ENCODE measurements at regions not wholly inside any gene's neighbourhood (a gene's known extent, or its start where the extent isn't known, plus 50 kb on each side); places are given as distances from the start of the nearest gene placed in this dataset.

- TF ChIP-seq CTCF (IDR thresholded peaks at IDR 0.05; ENCODE audit: low read depth, low read length): no peak
- DNase-seq (ENCODE audit: low read depth in 2 of 2): no peak
- H3K4me3 ChIP-seq (replicated peaks in 1 of 2; ENCODE audit: low read depth in 2 of 2, low read length in 2 of 2): no peak overlapping the region
Observed at GRCh38 chr2:167471332-167471731, 583.1 kb downstream of the XIRP2 start.

- no peak for DNase-seq (ENCODE audit: low read depth in 2 of 2)
- TF ChIP-seq CTCF (IDR thresholded peaks at IDR 0.05; ENCODE audit: low read depth, low read length): no peak
- H3K4me3 ChIP-seq (replicated peaks in 1 of 2; ENCODE audit: low read depth in 2 of 2, low read length in 2 of 2): no peak overlapping the region
Observed at GRCh38 chr2:167462379-167462778, 574.1 kb downstream of the XIRP2 start.

GRCh38 chr2:167454036-167454435, 565.8 kb downstream of the XIRP2 start:
- no peak for TF ChIP-seq CTCF (IDR thresholded peaks at IDR 0.05; ENCODE audit: low read depth, low read length)
- no peak for DNase-seq (ENCODE audit: low read depth in 2 of 2)
- no peak overlapping the region for H3K4me3 ChIP-seq (replicated peaks in 1 of 2; ENCODE audit: low read depth in 2 of 2, low read length in 2 of 2)

GRCh38 chr2:167451496-167452289, 563.4 kb downstream of the XIRP2 start:
- H3K4me3 ChIP-seq (replicated peaks in 1 of 2; ENCODE audit: low read depth in 2 of 2, low read length in 2 of 2): no peak overlapping the region
- DNase-seq (ENCODE audit: low read depth in 2 of 2): peak in 1 of 2 donors; percentile 5
- no peak for TF ChIP-seq CTCF (IDR thresholded peaks at IDR 0.05; ENCODE audit: low read depth, low read length)

- DNase-seq (ENCODE audit: low read depth in 2 of 2): no peak
- no peak overlapping the region for H3K4me3 ChIP-seq (replicated peaks in 1 of 2; ENCODE audit: low read depth in 2 of 2, low read length in 2 of 2)
- no peak for TF ChIP-seq CTCF (IDR thresholded peaks at IDR 0.05; ENCODE audit: low read depth, low read length)
Observed at GRCh38 chr2:167450364-167450763, 562.1 kb downstream of the XIRP2 start.

GRCh38 chr2:167440382-167440781, 552.1 kb downstream of the XIRP2 start:
- no peak for DNase-seq (ENCODE audit: low read depth in 2 of 2)
- H3K4me3 ChIP-seq (replicated peaks in 1 of 2; ENCODE audit: low read depth in 2 of 2, low read length in 2 of 2): no peak overlapping the region
- no peak for TF ChIP-seq CTCF (IDR thresholded peaks at IDR 0.05; ENCODE audit: low read depth, low read length)

GRCh38 chr2:167438206-167438605, 549.9 kb downstream of the XIRP2 start:
- H3K4me3 ChIP-seq (replicated peaks in 1 of 2; ENCODE audit: low read depth in 2 of 2, low read length in 2 of 2): no peak overlapping the region
- DNase-seq (ENCODE audit: low read depth in 2 of 2): peak; percentile 5 to 68
- TF ChIP-seq CTCF (IDR thresholded peaks at IDR 0.05; ENCODE audit: low read depth, low read length): no peak
